ENCODE measurements at regions not wholly inside any gene's neighbourhood (a gene's known extent, or its start where the extent isn't known, plus 50 kb on each side); places are given as distances from the start of the nearest gene placed in this dataset.

- Mint-ChIP-seq H3K27ac (ENCODE audit: unreplicated experiment) (no peak overlapping the region), H3K27me3 (ENCODE audit: unreplicated experiment) (no peaks in the 10 kb centered on the region), H3K4me1 (ENCODE audit: unreplicated experiment) (peaks cover 12% of the 10 kb centered on the region), H3K9me3 (ENCODE audit: unreplicated experiment) (no peaks in the 10 kb centered on the region), H3K36me3 (ENCODE audit: low read depth, unreplicated experiment) (no peaks in the 10 kb centered on the region), H3K4me3 (ENCODE audit: unreplicated experiment) (no peak overlapping the region)
- TF ChIP-seq CTCF (IDR thresholded peaks at IDR 0.05; ENCODE audit: unreplicated experiment) = no peak
- no peak for DNase-seq (ENCODE audit: low spot score)
These were observed 842.8 kb upstream of the CNTN5 start for GRCh38 chr11:98177925-98178324.

GRCh38 chr11:98180511-98180910 is 840.2 kb upstream of the CNTN5 start:
- no peaks in the 10 kb centered on the region for H3K36me3 Mint-ChIP-seq (ENCODE audit: low read depth, unreplicated experiment)
- no peaks in the 10 kb centered on the region for H3K27me3 Mint-ChIP-seq (ENCODE audit: unreplicated experiment)
- H3K27ac Mint-ChIP-seq (ENCODE audit: unreplicated experiment) = no peak overlapping the region
- no peak overlapping the region for H3K4me3 Mint-ChIP-seq (ENCODE audit: unreplicated experiment)
- no peak for TF ChIP-seq CTCF (IDR thresholded peaks at IDR 0.05; ENCODE audit: unreplicated experiment)
- H3K9me3 Mint-ChIP-seq (ENCODE audit: unreplicated experiment) = no peaks in the 10 kb centered on the region
- H3K4me1 Mint-ChIP-seq (ENCODE audit: unreplicated experiment) = no peaks in the 10 kb centered on the region
- DNase-seq (ENCODE audit: low spot score) = no peak

- Mint-ChIP-seq H3K9me3 (ENCODE audit: unreplicated experiment) (no peaks in the 10 kb centered on the region), H3K4me1 (ENCODE audit: unreplicated experiment) (no peaks in the 10 kb centered on the region), H3K4me3 (ENCODE audit: unreplicated experiment) (no peak overlapping the region), H3K36me3 (ENCODE audit: low read depth, unreplicated experiment) (no peaks in the 10 kb centered on the region), H3K27me3 (ENCODE audit: unreplicated experiment) (no peaks in the 10 kb centered on the region), H3K27ac (ENCODE audit: unreplicated experiment) (no peak overlapping the region)
- TF ChIP-seq CTCF (IDR thresholded peaks at IDR 0.05; ENCODE audit: unreplicated experiment) = no peak
- DNase-seq (ENCODE audit: low spot score) = no peak
These were observed 839.8 kb upstream of the CNTN5 start for GRCh38 chr11:98180921-98181320.

- TF ChIP-seq CTCF (IDR thresholded peaks at IDR 0.05; ENCODE audit: unreplicated experiment) = no peak
- H3K27me3 Mint-ChIP-seq (ENCODE audit: unreplicated experiment) = no peaks in the 10 kb centered on the region
- no peak overlapping the region for H3K27ac Mint-ChIP-seq (ENCODE audit: unreplicated experiment)
- H3K9me3 Mint-ChIP-seq (ENCODE audit: unreplicated experiment) = no peaks in the 10 kb centered on the region
- no peaks in the 10 kb centered on the region for H3K4me1 Mint-ChIP-seq (ENCODE audit: unreplicated experiment)
- H3K4me3 Mint-ChIP-seq (ENCODE audit: unreplicated experiment) = no peak overlapping the region
- DNase-seq (ENCODE audit: low spot score) = no peak
- no peaks in the 10 kb centered on the region for H3K36me3 Mint-ChIP-seq (ENCODE audit: low read depth, unreplicated experiment)
These were observed 837.7 kb upstream of the CNTN5 start for GRCh38 chr11:98183034-98183433.

- Mint-ChIP-seq H3K27me3 (ENCODE audit: unreplicated experiment) (no peaks in the 10 kb centered on the region), H3K27ac (ENCODE audit: unreplicated experiment) (no peak overlapping the region), H3K4me3 (ENCODE audit: unreplicated experiment) (no peak overlapping the region), H3K36me3 (ENCODE audit: low read depth, unreplicated experiment) (no peaks in the 10 kb centered on the region), H3K9me3 (ENCODE audit: unreplicated experiment) (no peaks in the 10 kb centered on the region), H3K4me1 (ENCODE audit: unreplicated experiment) (no peaks in the 10 kb centered on the region)
- no peak for DNase-seq (ENCODE audit: low spot score)
- no peak for TF ChIP-seq CTCF (IDR thresholded peaks at IDR 0.05; ENCODE audit: unreplicated experiment)
These were observed 835.5 kb upstream of the CNTN5 start for GRCh38 chr11:98185245-98185644.
